Stimulated activated CD4-positive, alpha-beta T cell treated with anti-CD3 and anti-CD28 coated beads, Interleukin-2, amount 100 ng/mL, for 48 hours (primary cell): ENCODE measurements at regions not wholly inside any gene's neighbourhood (a gene's known extent, or its start where the extent isn't known, plus 50 kb on each side); places are given as distances from the start of the nearest gene placed in this dataset.

Source experiments
- DNase-seq, 2 donors: peaks; one replicate each; pipeline ENCODE4 v3.0.0-alpha.2; 2020

- DNase-seq: no peak
These were observed 60.5 kb upstream of the MEDAG start for GRCh38 chr13:30845297-30846214.

GRCh38 chr13:30846311-30846710 is 59.8 kb upstream of the MEDAG start:
- DNase-seq: no peak

- no peak for DNase-seq
These were observed 59.2 kb upstream of the MEDAG start for GRCh38 chr13:30846866-30847265.

GRCh38 chr13:30847650-30848307 is 58.3 kb upstream of the MEDAG start:
- peak in 1 of 2 donors; percentile 22 for DNase-seq

- no peak for DNase-seq
These were observed 57.6 kb upstream of the MEDAG start for GRCh38 chr13:30848332-30849027.

GRCh38 chr13:30849611-30850010 is 56.5 kb upstream of the MEDAG start:
- DNase-seq: no peak

- DNase-seq: no peak
These were observed 55.7 kb upstream of the MEDAG start for GRCh38 chr13:30850204-30850866.

GRCh38 chr13:30850867-30851211 is 55.2 kb upstream of the MEDAG start:
- no peak for DNase-seq

GRCh38 chr13:30851697-30852096 is 54.4 kb upstream of the MEDAG start:
- DNase-seq: no peak

- no peak for DNase-seq
These were observed 50.5 kb upstream of the MEDAG start for GRCh38 chr13:30855569-30855968.

- no peak for DNase-seq
These were observed 49.9 kb upstream of the MEDAG start for GRCh38 chr13:30856005-30856790.
